ENCODE measurements at regions not wholly inside any gene's neighbourhood (a gene's known extent, or its start where the extent isn't known, plus 50 kb on each side); places are given as distances from the start of the nearest gene placed in this dataset.

GRCh38 chr16:14337303-14338191, 266.4 kb downstream of the MRTFB start:
- Histone ChIP-seq H3K36me3 (no peaks in the 10 kb centered on the region; the same call in 1 of the 2 replicates), H3K4me3 (no peak overlapping the region), H3K27ac (no peak overlapping the region), H3K4me1 (replicated peaks) (no peaks in the 10 kb centered on the region), H3K9me3 (replicated peaks) (0 out of 2 replicates have a peak, but pooled peaks cover 4% of the 10 kb centered on the region), H3K27me3 (replicated peaks) (no peaks in the 10 kb centered on the region)
- no peak for DNase-seq (ENCODE audit: low read depth in 1 of 2, low spot score in 2 of 2)

DNA sequence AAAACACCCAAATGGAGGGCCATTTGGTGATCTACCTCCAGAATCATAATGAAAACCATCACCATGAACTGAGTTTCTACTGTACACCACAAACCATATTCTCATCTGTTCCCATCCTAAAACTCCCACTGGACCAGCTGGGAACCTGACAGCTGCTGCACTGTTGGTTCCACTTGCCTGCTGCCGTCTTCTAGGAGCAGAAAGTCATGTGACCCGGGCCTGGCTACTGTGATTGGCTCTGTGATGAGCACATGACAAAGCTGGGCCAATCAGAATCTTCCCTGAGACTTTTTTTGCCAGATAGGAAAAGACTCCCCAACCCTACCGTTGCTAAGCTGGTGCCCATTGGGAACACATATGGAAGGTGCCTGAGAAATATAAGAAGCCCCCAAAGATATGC, 264.2 kb downstream of the MRTFB start:
- Histone ChIP-seq H3K27me3 (replicated peaks) (no peaks in the 10 kb centered on the region), H3K9me3 (replicated peaks) (0 out of 2 replicates have a peak, but pooled peaks cover 4% of the 10 kb centered on the region), H3K4me3 (no peak overlapping the region), H3K36me3 (peaks cover 4% of the 10 kb centered on the region), H3K27ac (no peak overlapping the region), H3K4me1 (replicated peaks) (no peaks in the 10 kb centered on the region)
- no peak for DNase-seq (ENCODE audit: low read depth in 1 of 2, low spot score in 2 of 2)

DNA sequence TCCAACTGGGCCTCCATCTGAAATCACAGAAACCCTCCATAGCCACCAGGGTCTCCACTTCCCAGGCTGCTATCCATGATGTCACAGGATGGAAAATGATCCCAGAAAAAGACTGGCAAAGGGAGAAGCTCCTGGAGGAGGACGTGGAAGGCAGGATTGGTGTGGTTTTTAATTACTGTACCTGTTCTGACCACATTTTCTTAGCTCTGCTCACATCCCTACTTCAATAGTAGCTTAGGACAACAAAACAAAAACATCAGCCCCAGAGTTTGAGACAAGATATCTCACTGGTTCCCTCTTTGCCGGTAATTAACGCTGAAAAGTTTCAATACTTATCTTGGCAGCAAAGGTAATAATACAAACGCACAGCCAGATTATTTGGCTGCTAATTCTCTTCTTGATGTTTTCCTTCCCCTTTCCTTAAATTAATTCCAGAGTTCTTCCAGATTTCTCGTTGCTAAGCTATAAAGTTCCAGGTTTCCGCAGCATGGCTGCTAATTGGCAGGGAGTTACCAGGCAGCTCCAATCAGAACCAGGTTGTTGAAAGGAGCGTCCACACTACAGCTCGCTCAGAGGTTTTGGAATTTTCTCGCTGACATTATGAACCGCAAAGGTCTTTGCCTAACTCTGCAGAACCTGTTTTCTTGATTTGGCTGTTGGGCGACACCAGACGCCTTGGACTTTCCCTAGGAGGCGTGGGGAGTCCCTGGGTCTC, 263.4 kb downstream of the MRTFB start:
- H3K9me3 ChIP-seq (replicated peaks), result 0 out of 2 replicates have a peak, but pooled peaks cover 4% of the 10 kb centered on the region
- no peaks in the 10 kb centered on the region for H3K4me1 ChIP-seq (replicated peaks)
- H3K27ac ChIP-seq, result no peak overlapping the region
- no peaks in the 10 kb centered on the region for H3K27me3 ChIP-seq (replicated peaks)
- H3K4me3 ChIP-seq, result no peak overlapping the region
- peaks cover 8% of the 10 kb centered on the region for H3K36me3 ChIP-seq
- DNase-seq (ENCODE audit: low read depth in 1 of 2, low spot score in 2 of 2), result no peak

DNA sequence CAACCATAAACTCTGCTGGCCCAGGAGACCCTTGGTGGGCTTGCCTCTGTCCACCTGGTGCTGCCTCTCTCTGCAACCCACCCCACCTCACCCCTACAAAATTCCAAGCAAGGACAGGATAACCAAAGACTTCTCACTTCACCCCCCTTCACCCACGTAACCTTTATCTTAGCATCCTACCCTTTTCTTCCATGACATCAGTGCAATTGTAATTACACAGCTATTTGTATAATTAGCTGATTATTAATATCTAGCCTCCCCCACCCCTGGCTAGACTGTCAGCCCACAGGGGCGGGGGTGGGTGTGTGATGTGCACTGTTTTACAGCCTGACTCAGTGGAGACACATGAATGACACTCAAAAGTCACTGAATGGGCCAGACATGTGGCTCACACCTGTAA, 262.2 kb downstream of the MRTFB start:
- Histone ChIP-seq H3K4me1 (replicated peaks) (no peaks in the 10 kb centered on the region), H3K4me3 (no peak overlapping the region), H3K27ac (no peak overlapping the region), H3K27me3 (replicated peaks) (no peaks in the 10 kb centered on the region), H3K9me3 (replicated peaks) (0 out of 2 replicates have a peak, but pooled peaks cover 4% of the 10 kb centered on the region), H3K36me3 (peaks cover 12% of the 10 kb centered on the region)
- no peak for DNase-seq (ENCODE audit: low read depth in 1 of 2, low spot score in 2 of 2)

DNA sequence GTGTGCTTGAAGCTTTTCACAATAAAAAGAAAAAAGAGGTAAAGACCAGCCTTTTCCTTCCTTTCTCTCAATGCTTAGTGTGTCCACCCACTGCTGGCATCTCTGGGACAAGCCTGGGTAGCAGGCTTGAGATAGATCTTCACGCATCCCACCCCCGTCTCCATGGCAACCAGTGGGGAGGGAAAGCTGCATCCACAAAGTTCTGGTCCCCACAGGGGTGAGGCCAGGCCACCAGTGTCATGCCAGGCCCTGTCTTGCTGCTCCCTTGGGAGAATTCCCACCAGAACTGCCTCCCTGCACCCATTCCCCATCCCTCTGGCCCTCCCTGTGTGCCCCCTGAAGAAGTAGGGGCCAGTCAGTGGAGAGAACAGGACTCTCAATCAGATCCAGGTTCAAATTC, 259.9 kb downstream of the MRTFB start:
- Histone ChIP-seq H3K4me3 (no peak overlapping the region), H3K9me3 (replicated peaks) (0 out of 2 replicates have a peak, but pooled peaks cover 4% of the 10 kb centered on the region), H3K4me1 (replicated peaks) (no peaks in the 10 kb centered on the region), H3K36me3 (peaks cover 33% of the 10 kb centered on the region), H3K27me3 (replicated peaks) (no peaks in the 10 kb centered on the region), H3K27ac (no peak overlapping the region)
- no peak for DNase-seq (ENCODE audit: low read depth in 1 of 2, low spot score in 2 of 2)

DNA sequence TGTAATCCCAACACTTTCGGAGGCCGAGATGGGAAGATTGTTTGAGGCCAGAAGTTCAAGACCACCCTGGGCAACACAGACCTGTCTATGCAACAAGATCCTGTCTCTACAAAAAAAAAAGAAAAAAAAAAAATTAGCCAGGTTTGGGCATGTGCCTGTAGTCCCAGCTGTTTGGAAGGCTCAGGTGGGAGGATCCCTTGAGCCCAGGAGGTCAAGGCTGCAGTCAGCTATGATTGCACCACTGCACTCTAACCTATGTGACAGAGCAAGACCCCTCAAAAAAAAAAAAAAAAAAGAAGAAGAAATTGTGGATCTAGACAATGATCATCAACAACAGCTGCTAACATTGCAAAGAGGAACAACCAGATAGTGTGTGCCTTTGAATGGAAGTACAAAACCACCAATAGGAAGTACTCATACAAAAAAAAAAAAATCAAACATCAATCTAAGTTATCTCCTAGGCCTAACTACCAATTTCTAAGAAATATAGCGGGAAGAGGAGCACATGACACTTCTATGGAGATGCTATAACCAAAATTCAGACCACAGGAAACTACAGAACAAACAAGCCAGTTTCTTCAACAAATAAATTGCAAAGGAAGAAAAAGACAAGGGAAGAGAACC, 258.7 kb downstream of the MRTFB start:
- Histone ChIP-seq H3K27ac (no peak overlapping the region), H3K27me3 (replicated peaks) (no peaks in the 10 kb centered on the region), H3K36me3 (peaks cover 45% of the 10 kb centered on the region), H3K9me3 (replicated peaks) (no peaks in the 10 kb centered on the region), H3K4me1 (replicated peaks) (no peaks in the 10 kb centered on the region), H3K4me3 (no peak overlapping the region)
- no peak for DNase-seq (ENCODE audit: low read depth in 1 of 2, low spot score in 2 of 2)

DNA sequence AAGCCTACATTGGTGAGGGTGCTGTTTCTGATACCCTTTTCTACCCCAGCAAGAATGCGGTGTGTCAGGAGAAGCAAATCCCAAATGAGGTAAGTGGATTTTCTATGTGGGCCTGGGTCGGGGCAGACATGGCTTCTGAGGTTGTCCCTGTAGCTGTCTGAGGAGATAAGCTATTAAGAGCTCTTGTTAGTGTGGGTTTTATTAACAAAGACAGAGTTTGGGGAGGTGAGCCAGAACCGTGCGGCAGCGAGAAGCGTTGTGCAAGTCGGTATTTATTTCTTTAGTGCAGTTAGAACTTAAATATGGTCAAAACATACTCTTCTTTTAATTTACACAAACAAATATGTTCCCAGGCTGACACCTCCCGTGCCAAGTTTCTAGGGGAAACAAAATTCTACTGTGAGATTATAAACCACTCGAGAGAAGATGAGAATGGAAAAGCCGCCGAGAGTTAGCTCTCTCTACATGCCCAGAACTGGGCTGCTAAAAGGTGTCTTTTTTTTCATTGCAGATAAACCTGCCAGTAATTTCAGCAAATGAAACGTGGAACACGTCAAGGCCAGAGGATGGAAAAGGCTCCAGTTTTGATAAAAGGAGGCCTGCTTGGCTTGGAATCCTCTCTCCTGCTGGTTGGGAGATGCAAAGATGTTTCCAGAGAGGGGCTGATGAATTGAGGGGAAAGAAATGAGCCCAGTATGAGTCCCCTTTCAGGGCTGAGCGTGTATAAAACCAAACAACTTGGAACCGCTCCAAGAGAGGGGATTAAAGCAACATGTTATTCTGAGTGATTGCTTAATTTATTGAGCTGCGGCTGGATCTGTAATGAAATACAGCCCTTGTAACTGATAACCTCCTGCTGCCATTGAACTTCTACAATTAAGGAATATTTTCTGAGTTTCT, 254.6 kb downstream of the MRTFB start:
- Histone ChIP-seq H3K4me3 (no peak overlapping the region), H3K9me3 (replicated peaks) (no peaks in the 10 kb centered on the region), H3K27ac (no peak overlapping the region), H3K4me1 (replicated peaks) (no peaks in the 10 kb centered on the region), H3K27me3 (replicated peaks) (no peaks in the 10 kb centered on the region), H3K36me3 (peaks cover 51% of the 10 kb centered on the region)
- no peak for DNase-seq (ENCODE audit: low read depth in 1 of 2, low spot score in 2 of 2)

DNA sequence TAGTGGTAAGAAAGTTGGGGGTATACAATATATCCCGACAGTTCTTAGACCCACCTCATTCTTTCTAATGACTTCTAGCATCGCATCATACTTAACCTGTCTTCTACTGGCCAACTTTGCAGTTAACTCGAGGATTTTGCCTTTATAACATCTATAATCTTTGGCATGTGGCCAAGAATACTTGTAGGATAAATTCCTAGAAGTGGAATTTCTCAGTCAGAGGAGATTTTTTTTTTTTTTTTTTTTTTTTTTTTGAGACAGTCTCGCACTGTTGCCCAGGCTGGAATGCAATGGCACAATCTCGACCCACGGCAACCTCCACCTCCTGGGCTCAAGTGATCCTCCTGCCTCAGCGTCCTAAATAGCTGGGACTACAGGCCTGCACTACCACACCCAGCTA, 253.5 kb downstream of the MRTFB start:
- Histone ChIP-seq H3K4me3 (no peak overlapping the region), H3K27me3 (replicated peaks) (no peaks in the 10 kb centered on the region), H3K9me3 (replicated peaks) (no peaks in the 10 kb centered on the region), H3K27ac (no peak overlapping the region), H3K4me1 (replicated peaks) (no peaks in the 10 kb centered on the region), H3K36me3 (peaks cover 52% of the 10 kb centered on the region)
- no peak for DNase-seq (ENCODE audit: low read depth in 1 of 2, low spot score in 2 of 2)

GRCh38 chr16:14322186-14322585, 251.1 kb downstream of the MRTFB start:
- peaks cover 46% of the 10 kb centered on the region for H3K36me3 ChIP-seq
- DNase-seq (ENCODE audit: low read depth in 1 of 2, low spot score in 2 of 2), result no peak
- H3K4me3 ChIP-seq, result no peak overlapping the region
- no peak overlapping the region for H3K27ac ChIP-seq
- no peaks in the 10 kb centered on the region for H3K9me3 ChIP-seq (replicated peaks)
- peaks cover 20% of the 10 kb centered on the region for H3K4me1 ChIP-seq (replicated peaks)
- H3K27me3 ChIP-seq (replicated peaks), result no peaks in the 10 kb centered on the region

DNA sequence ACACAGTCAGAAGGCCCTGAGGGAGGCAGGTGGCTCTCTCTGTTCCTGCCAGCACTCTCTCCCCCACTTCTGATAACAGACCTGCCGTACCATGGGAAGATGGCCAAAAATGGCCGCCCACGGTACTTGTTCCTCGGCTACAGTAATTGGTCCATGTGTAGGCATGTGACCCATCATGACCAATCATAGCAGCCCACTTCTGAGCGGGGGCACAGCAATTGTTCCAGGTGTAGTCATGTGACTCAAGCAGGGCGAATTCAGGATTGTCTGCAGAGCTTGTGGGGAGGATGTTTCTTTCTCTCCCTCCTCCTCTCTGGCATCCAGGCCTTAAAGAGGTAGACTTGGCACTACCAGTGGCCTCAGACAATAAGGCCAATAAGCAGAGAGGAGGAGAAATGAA, 250.4 kb downstream of the MRTFB start:
- H3K27me3 ChIP-seq (replicated peaks), result no peaks in the 10 kb centered on the region
- H3K27ac ChIP-seq, result no peak overlapping the region
- no peak overlapping the region for H3K4me3 ChIP-seq
- peaks cover 43% of the 10 kb centered on the region for H3K36me3 ChIP-seq
- no peaks in the 10 kb centered on the region for H3K9me3 ChIP-seq (replicated peaks)
- DNase-seq (ENCODE audit: low read depth in 1 of 2, low spot score in 2 of 2), result no peak
- peaks cover 23% of the 10 kb centered on the region for H3K4me1 ChIP-seq (replicated peaks)

GRCh38 chr16:14320406-14320805, 249.3 kb downstream of the MRTFB start:
- Histone ChIP-seq H3K4me3 (no peak overlapping the region), H3K36me3 (peaks cover 35% of the 10 kb centered on the region), H3K27me3 (replicated peaks) (no peaks in the 10 kb centered on the region), H3K9me3 (replicated peaks) (no peaks in the 10 kb centered on the region), H3K4me1 (replicated peaks) (peaks cover 26% of the 10 kb centered on the region), H3K27ac (no peak overlapping the region)
- DNase-seq (ENCODE audit: low read depth in 1 of 2, low spot score in 2 of 2), result no peak
